PC-9 (cell line): ENCODE measurements at regions not wholly inside any gene's neighbourhood (a gene's known extent, or its start where the extent isn't known, plus 50 kb on each side); places are given as distances from the start of the nearest gene placed in this dataset.

Experiments
- EZH2 ChIP-seq: fragments of 200-600 bp; sonication (generic); IDR thresholded peaks from 2 replicates; pipeline ENCODE4 v1.8.0; 2017; ENCODE audit warnings: antibody characterized with exemption, low read depth
- TF ChIP-seq, protein P1 (sequence below): fragments of 200-600 bp; sonication (generic); conservative IDR thresholded peaks from 2 replicates; pipeline ENCODE4 v1.6.1; 2017; ENCODE audit warnings: mixed run types, antibody characterized with exemption, mild to moderate bottlenecking, moderate library complexity

GRCh38 chr22:49406879-49407587, 420.6 kb downstream of the BRD1 start:
- TF ChIP-seq, protein P1, sequence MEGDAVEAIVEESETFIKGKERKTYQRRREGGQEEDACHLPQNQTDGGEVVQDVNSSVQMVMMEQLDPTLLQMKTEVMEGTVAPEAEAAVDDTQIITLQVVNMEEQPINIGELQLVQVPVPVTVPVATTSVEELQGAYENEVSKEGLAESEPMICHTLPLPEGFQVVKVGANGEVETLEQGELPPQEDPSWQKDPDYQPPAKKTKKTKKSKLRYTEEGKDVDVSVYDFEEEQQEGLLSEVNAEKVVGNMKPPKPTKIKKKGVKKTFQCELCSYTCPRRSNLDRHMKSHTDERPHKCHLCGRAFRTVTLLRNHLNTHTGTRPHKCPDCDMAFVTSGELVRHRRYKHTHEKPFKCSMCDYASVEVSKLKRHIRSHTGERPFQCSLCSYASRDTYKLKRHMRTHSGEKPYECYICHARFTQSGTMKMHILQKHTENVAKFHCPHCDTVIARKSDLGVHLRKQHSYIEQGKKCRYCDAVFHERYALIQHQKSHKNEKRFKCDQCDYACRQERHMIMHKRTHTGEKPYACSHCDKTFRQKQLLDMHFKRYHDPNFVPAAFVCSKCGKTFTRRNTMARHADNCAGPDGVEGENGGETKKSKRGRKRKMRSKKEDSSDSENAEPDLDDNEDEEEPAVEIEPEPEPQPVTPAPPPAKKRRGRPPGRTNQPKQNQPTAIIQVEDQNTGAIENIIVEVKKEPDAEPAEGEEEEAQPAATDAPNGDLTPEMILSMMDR: no peak
- no peak for TF ChIP-seq EZH2
